Mesenchymal stem cell (in vitro differentiated cells and primary cell): ENCODE measurements at regions not wholly inside any gene's neighbourhood (a gene's known extent, or its start where the extent isn't known, plus 50 kb on each side); places are given as distances from the start of the nearest gene placed in this dataset.
"Not testable (repeated sequence)": the region's sequence is repeated elsewhere in the genome, so short reads cannot be mapped to it uniquely, and the experiment has no call there.

Experiments
- DNase-seq: peaks from one replicate; pipeline ENCODE4 v3.0.0-alpha.2; 2013
- H2AFZ ChIP-seq: one replicate; pipeline ENCODE4 v1.6.1; 2013; ENCODE audit warnings: low read depth, mild to moderate bottlenecking, control low read depth, inconsistent platforms, low read length, moderate library complexity
- H2AK5ac ChIP-seq: 2 replicates; pipeline ENCODE4 v1.6.1; 2013; ENCODE audit warnings: low read length, moderate library complexity, mild to moderate bottlenecking, inconsistent platforms; ENCODE audit not compliant: severe bottlenecking
- H2BK120ac ChIP-seq: one replicate; pipeline ENCODE4 v1.6.1; 2013; ENCODE audit warnings: low read depth, mild to moderate bottlenecking, inconsistent platforms, low read length, moderate library complexity
- H2BK12ac ChIP-seq, 2 experiments: one replicate each; pipeline ENCODE4 v1.6.1; 2013; ENCODE audit warnings: inconsistent platforms in 2 of 2, low read length in 2 of 2, mild to moderate bottlenecking in 2 of 2, moderate library complexity in 2 of 2, control low read depth in 1 of 2
- H2BK15ac ChIP-seq: one replicate; pipeline ENCODE4 v1.6.1; 2013; ENCODE audit warnings: mild to moderate bottlenecking, low read depth, inconsistent platforms; ENCODE audit not compliant: poor library complexity, severe bottlenecking
- H2BK5ac ChIP-seq: 2 replicates; pipeline ENCODE4 v1.6.1; 2013; ENCODE audit warnings: low read depth, mild to moderate bottlenecking, low read length, control low read depth, inconsistent platforms; ENCODE audit not compliant: poor library complexity, severe bottlenecking
- H3K14ac ChIP-seq, 2 experiments: one replicate each; pipeline ENCODE4 v1.6.1; 2013; ENCODE audit warnings: inconsistent platforms in 2 of 2, low read length in 2 of 2, control low read depth in 1 of 2, mild to moderate bottlenecking in 1 of 2, moderate library complexity in 1 of 2
- H3K18ac ChIP-seq, 2 experiments: one replicate each; pipeline ENCODE4 v1.6.1; 2013; ENCODE audit warnings: inconsistent platforms in 2 of 2, low read length in 2 of 2, control low read depth in 1 of 2, low read depth in 1 of 2, mild to moderate bottlenecking in 1 of 2
- H3K23ac ChIP-seq, 2 experiments: one replicate each; pipeline ENCODE4 v1.6.1; 2013; ENCODE audit warnings: inconsistent platforms in 2 of 2, low read length in 2 of 2, mild to moderate bottlenecking in 2 of 2, moderate library complexity in 2 of 2, control low read depth in 1 of 2
- H3K27ac ChIP-seq: 2 replicates; pipeline ENCODE4 v1.5.1; 2013; ENCODE audit warnings: mild to moderate bottlenecking, moderate library complexity, low read length, control low read depth, inconsistent platforms; ENCODE audit not compliant: poor library complexity, severe bottlenecking
- H3K27me3 ChIP-seq, 2 experiments: 2 replicates each; pipeline versions ENCODE4 v1.6.1 to v1.7.0; 2013; ENCODE audit warnings: low read length in 2 of 2, mild to moderate bottlenecking in 2 of 2, moderate library complexity in 2 of 2, control low read depth in 1 of 2, inconsistent platforms in 1 of 2; ENCODE audit not compliant: control insufficient read depth in 1 of 2, insufficient read depth in 1 of 2
- H3K36me3 ChIP-seq, 2 experiments: 2 replicates each; pipeline versions ENCODE4 v1.6.1 to v1.7.0; 2013; ENCODE audit warnings: low read length in 2 of 2, control low read depth in 1 of 2, inconsistent platforms in 1 of 2, low read depth in 1 of 2, mild to moderate bottlenecking in 1 of 2; ENCODE audit not compliant: insufficient read depth in 2 of 2, control insufficient read depth in 1 of 2
- H3K4ac ChIP-seq, 2 experiments: one replicate each; pipeline ENCODE4 v1.6.1; 2013; ENCODE audit warnings: inconsistent platforms in 2 of 2, low read length in 2 of 2, mild to moderate bottlenecking in 2 of 2, moderate library complexity in 2 of 2, control low read depth in 1 of 2, low read depth in 1 of 2
- H3K4me1 ChIP-seq: 2 replicates; pipeline ENCODE4 v1.6.1; 2013; ENCODE audit warnings: low read depth, low read length, control low read depth; ENCODE audit not compliant: control insufficient read depth, insufficient read depth
- H3K4me2 ChIP-seq: 2 replicates; pipeline ENCODE4 v1.6.1; 2013; ENCODE audit warnings: low read length, mild to moderate bottlenecking, inconsistent platforms; ENCODE audit not compliant: poor library complexity, severe bottlenecking
- H3K4me3 ChIP-seq, 2 experiments: 2 replicates each; pipeline versions ENCODE4 v1.5.1 to v1.7.0; 2013; ENCODE audit warnings: low read length in 2 of 2, mild to moderate bottlenecking in 2 of 2, control low read depth in 1 of 2, low read depth in 1 of 2; ENCODE audit not compliant: insufficient read depth in 1 of 2
- H3K79me1 ChIP-seq: replicated peaks from 2 replicates; pipeline ENCODE4 v1.6.1; 2013; ENCODE audit warnings: mild to moderate bottlenecking, control low read depth, low read length, inconsistent platforms; ENCODE audit not compliant: poor library complexity, severe bottlenecking
- H3K9ac ChIP-seq: 2 replicates; pipeline ENCODE4 v1.7.0; 2013; ENCODE audit warnings: mild to moderate bottlenecking, low read length, moderate library complexity
- H3K9me3 ChIP-seq: 2 replicates; pipeline ENCODE4 v1.7.0; 2013; ENCODE audit warnings: mild to moderate bottlenecking, low read length; ENCODE audit not compliant: control insufficient read depth
- H4K8ac ChIP-seq: one replicate; pipeline ENCODE4 v1.6.1; 2013; ENCODE audit warnings: inconsistent platforms, mild to moderate bottlenecking, low read length, moderate library complexity
- H4K91ac ChIP-seq: one replicate; pipeline ENCODE4 v1.6.1; 2013; ENCODE audit warnings: mild to moderate bottlenecking, low read length, inconsistent platforms
- WGBS: methylation state at CpG from one replicate; pipeline ENCODE4 v1.1.7; 2013; ENCODE audit warnings: mixed read lengths; 5-methylcytosine and 5-hydroxymethylcytosine counted together

GRCh38 chr7:153410997-153411642, 641.1 kb upstream of the DPP6 start:
- H3K14ac ChIP-seq, H2BK5ac ChIP-seq, H3K27ac ChIP-seq, H3K4ac ChIP-seq, H3K23ac ChIP-seq, H3K36me3 ChIP-seq, DNase-seq, H2BK120ac ChIP-seq, H3K18ac ChIP-seq, H2BK12ac ChIP-seq, H4K91ac ChIP-seq, H3K4me1 ChIP-seq, H3K9ac ChIP-seq, H3K4me2 ChIP-seq, H2BK15ac ChIP-seq, H3K4me3 ChIP-seq, H4K8ac ChIP-seq, H2AK5ac ChIP-seq, H2AFZ ChIP-seq, H3K27me3 ChIP-seq, H3K79me1 ChIP-seq: not testable (repeated sequence)
- H3K9me3 ChIP-seq = peaks cover 24% of the 10 kb centered on the region
- WGBS = 87% methylated on average over 18 of the region's 18 CpGs

DNA sequence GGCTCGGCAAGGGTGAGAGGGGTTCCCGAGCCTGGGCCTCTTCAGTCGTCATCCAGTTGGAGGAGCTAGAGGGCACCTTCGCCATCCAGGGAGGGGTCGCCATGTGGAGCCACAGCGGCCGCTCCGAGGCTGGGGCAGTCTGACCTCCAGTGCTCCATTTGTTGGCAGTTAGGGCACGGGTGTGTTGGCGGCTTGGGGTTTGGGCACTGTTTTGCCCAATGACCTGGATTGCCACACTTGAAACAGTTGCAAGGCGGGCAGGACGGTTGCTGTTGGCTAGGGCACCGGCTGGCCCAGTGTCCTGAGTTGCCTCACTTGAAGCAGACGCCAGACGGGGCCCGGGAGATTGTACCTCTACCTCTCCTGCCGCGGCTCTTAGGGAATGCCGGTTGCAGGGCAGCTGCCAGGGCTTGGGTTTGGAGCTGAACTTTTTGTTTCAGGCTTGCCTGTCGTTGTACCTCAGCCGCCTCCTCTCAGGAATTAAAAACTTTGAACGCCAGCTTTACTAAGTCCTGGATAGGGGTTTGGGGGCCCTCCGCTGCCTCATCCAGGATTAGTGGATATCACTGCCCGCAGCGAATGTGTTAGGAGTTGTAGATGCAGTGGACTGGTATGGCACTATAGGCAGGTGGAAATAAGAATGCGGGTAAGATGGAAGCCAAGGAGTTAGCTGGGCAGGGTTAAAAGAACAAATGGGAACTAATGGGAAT, 639.9 kb upstream of the DPP6 start:
- DNase-seq, H3K4ac ChIP-seq, H3K18ac ChIP-seq, H3K36me3 ChIP-seq, H3K9ac ChIP-seq, H2BK15ac ChIP-seq, H2BK120ac ChIP-seq, H4K8ac ChIP-seq, H2AFZ ChIP-seq, H3K27me3 ChIP-seq, H2BK12ac ChIP-seq, H3K4me2 ChIP-seq, H3K23ac ChIP-seq, H3K79me1 ChIP-seq, H3K27ac ChIP-seq, H3K14ac ChIP-seq, H3K4me1 ChIP-seq, H2BK5ac ChIP-seq, H2AK5ac ChIP-seq, H3K4me3 ChIP-seq, H4K91ac ChIP-seq: not testable (repeated sequence)
- whole genome bisulfite sequencing = 90% methylated on average over 26 of the region's 26 CpGs
- H3K9me3 ChIP-seq = peaks cover 29% of the 10 kb centered on the region

- not testable (repeated sequence) for H3K14ac ChIP-seq, H2AK5ac ChIP-seq, H2BK5ac ChIP-seq, H3K36me3 ChIP-seq, H3K4me2 ChIP-seq, H4K91ac ChIP-seq, H3K27ac ChIP-seq, H4K8ac ChIP-seq, H3K23ac ChIP-seq, H2BK15ac ChIP-seq, H3K4ac ChIP-seq, H2AFZ ChIP-seq, H2BK12ac ChIP-seq, H3K9ac ChIP-seq, H3K27me3 ChIP-seq, H3K79me1 ChIP-seq, H3K18ac ChIP-seq, H3K4me3 ChIP-seq, DNase-seq, H3K4me1 ChIP-seq, H2BK120ac ChIP-seq
- 92% methylated on average over 15 of the region's 16 CpGs for WGBS
- H3K9me3 ChIP-seq = peaks cover 25% of the 10 kb centered on the region
Measured at GRCh38 chr7:153412824-153413198, 639.4 kb upstream of the DPP6 start.

- Histone ChIP-seq H3K9me3 (peaks cover 25% of the 10 kb centered on the region), H2BK5ac (no peak overlapping the region), H4K91ac (no peak overlapping the region), H3K18ac (no peak overlapping the region), H3K4me1 (no peaks in the 10 kb centered on the region), H3K4me2 (no peak overlapping the region), H3K4me3 (no peak overlapping the region), H3K27me3 (no peaks in the 10 kb centered on the region), H4K8ac (no peak overlapping the region), H2BK12ac (no peak overlapping the region), H3K36me3 (no peaks in the 10 kb centered on the region), H2AK5ac (no peak overlapping the region), H2AFZ (no peak overlapping the region), H2BK15ac (no peak overlapping the region), H3K14ac (no peak overlapping the region), H3K79me1 (no peaks in the 10 kb centered on the region), H3K23ac (no peak overlapping the region), H2BK120ac (no peak overlapping the region), H3K4ac (no peak overlapping the region), H3K27ac (no peak overlapping the region), H3K9ac (no peak overlapping the region)
- no peak for DNase-seq
- WGBS = 85% methylated on average over 12 of the region's 12 CpGs
Measured at GRCh38 chr7:153413199-153413539, 639.0 kb upstream of the DPP6 start.
